Right renal cortex interstitium (tissue), 3 donors: ENCODE measurements at regions not wholly inside any gene's neighbourhood (a gene's known extent, or its start where the extent isn't known, plus 50 kb on each side); places are given as distances from the start of the nearest gene placed in this dataset.

Source experiments
- DNase-seq, 3 donors: peaks; one replicate each; pipeline ENCODE4 v3.0.0-alpha.2; 2013; ENCODE audit warnings: low read depth in 3 of 3, low spot score in 2 of 3

GRCh38 chr2:30367232-30368070 is 79.6 kb upstream of the LCLAT1 start:
- DNase-seq: no peak

- peak in 1 of 3 donors; percentile 72 for DNase-seq
Measured at GRCh38 chr2:30368258-30368657, 78.8 kb upstream of the LCLAT1 start.

GRCh38 chr2:30371028-30371689 is 75.9 kb upstream of the LCLAT1 start:
- no peak for DNase-seq

- no peak for DNase-seq
Measured at GRCh38 chr2:30371772-30372373, 75.2 kb upstream of the LCLAT1 start.

- no peak for DNase-seq
Measured at GRCh38 chr2:30372826-30373225, 74.2 kb upstream of the LCLAT1 start.

- DNase-seq: no peak
Measured at GRCh38 chr2:30373881-30374302, 73.2 kb upstream of the LCLAT1 start.

GRCh38 chr2:30374380-30374779 is 72.7 kb upstream of the LCLAT1 start:
- no peak for DNase-seq

GRCh38 chr2:30375915-30376314 is 71.1 kb upstream of the LCLAT1 start:
- DNase-seq: no peak

GRCh38 chr2:30379481-30379880 is 67.6 kb upstream of the LCLAT1 start:
- DNase-seq: no peak

GRCh38 chr2:30380824-30381223 is 66.2 kb upstream of the LCLAT1 start:
- no peak for DNase-seq

GRCh38 chr2:30382162-30382783 is 64.8 kb upstream of the LCLAT1 start:
- DNase-seq: no peak

- no peak for DNase-seq
Measured at GRCh38 chr2:30382995-30383394, 64.1 kb upstream of the LCLAT1 start.

- no peak for DNase-seq
Measured at GRCh38 chr2:30385327-30385726, 61.7 kb upstream of the LCLAT1 start.

- no peak for DNase-seq
Measured at GRCh38 chr2:30392097-30392496, 54.9 kb upstream of the LCLAT1 start.

GRCh38 chr2:30393510-30393909 is 53.5 kb upstream of the LCLAT1 start:
- DNase-seq: no peak

- no peak for DNase-seq
Measured at GRCh38 chr2:30394096-30394495, 53.0 kb upstream of the LCLAT1 start.

- DNase-seq: no peak
Measured at GRCh38 chr2:30396436-30397232, 50.4 kb upstream of the LCLAT1 start.
